ENCODE measurements at regions not wholly inside any gene's neighbourhood (a gene's known extent, or its start where the extent isn't known, plus 50 kb on each side); places are given as distances from the start of the nearest gene placed in this dataset.
"Not testable (repeated sequence)": the region's sequence is repeated elsewhere in the genome, so short reads cannot be mapped to it uniquely, and the experiment has no call there.

DNA sequence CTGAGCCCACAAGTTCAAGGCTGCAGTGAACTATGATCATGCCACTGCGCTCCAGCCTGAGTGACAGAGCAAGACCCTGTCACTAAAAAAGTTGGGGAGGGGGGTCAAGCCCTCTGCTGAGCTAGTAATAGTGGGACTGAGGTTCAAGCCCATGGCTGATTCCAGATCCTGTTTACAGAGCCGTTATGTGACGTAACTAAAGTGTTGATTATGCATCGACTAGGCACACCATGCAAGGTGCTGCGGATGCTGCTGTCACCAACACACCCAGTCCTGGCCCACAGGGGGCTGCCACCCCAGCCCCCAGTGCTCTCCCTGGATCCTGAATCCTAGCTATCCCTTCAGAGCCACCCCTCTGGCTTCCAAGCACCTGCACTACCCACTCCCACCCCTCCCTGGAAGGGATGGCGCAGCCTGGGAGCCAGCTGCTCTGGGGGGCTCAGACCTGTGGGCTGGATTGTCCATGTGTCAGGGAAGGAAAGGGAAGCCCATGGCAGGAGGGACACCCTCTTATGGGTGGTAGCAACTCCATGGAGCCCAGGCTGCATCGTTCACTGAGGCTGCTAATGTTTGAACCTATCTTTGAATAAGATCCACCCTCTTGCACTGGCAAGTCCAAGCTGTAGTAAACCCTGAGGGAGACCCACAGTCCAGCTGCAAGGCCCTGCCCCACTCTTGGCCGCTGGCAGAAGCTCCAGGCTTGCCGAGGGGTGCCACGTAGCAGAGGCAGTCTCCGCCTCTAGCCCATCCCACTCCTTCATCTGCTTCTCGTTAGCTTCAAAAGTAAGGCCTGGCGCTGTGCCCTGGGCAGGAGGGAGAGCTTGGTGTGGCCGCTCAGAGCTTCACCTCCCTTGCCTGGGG is 95.0 kb downstream of the SNX5 start:
- DNase-seq (ENCODE audit: low read depth): peak; percentile 78

DNA sequence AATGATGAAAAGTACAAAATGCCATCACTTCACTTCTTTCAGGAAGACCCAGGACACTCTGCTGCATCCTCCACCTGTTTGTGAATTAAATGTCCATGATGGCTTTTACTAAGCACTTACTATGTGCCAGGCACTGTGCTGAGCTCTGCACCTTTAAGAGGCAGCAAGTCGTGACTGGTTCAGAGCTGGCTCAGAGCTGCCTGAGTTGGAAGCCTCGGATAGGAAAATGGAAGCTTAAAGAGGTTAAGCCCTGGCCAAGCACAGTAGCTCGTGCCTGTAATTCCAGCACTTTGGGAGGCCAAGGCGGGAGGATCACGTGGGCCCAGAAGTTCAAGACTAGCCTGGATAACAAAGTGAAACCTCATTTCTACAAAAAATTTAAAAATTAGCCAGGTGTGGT is 95.6 kb downstream of the SNX5 start:
- DNase-seq (ENCODE audit: low read depth): no peak

DNA sequence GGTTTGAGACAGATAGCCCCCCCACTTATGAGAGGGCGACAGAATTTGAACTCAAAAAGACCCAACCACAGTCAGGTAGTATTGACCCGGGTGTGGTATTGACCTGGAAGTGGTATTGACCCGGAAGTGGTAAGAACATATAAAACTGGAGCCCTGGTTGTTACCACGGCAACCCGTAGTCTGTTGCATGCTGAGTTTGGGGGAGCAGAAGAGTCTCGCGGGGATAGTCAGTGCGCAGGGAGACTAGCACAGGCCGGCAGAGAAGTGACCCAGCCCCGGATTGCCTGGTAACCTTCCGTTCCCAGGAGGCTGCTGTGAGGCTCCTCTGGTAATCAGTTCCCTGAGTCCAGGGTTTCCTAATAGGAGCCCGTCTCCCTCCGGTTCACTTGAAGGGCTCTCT is 96.2 kb downstream of the SNX5 start:
- no peak for DNase-seq (ENCODE audit: low read depth)

DNA sequence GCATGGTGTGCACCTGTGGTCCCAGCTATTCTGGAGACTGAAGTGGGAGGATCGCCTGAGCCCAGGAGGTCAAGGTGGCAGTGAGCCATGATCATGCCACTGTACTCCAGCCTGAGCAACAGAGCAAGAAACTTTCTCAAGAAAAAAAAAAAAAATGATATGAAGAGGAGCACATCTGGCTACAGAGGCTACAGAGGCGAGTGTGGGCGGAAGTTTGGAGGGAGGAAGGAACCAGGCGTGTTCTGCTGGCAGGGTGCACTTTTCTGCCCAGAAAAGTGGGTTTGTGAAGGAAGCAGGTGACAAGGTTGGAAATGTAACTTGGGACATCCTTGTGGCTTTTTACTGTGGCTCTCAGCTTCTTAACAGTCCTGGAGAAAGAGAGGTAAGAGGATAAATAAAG is 96.7 kb downstream of the SNX5 start:
- no peak for DNase-seq (ENCODE audit: low read depth)

DNA sequence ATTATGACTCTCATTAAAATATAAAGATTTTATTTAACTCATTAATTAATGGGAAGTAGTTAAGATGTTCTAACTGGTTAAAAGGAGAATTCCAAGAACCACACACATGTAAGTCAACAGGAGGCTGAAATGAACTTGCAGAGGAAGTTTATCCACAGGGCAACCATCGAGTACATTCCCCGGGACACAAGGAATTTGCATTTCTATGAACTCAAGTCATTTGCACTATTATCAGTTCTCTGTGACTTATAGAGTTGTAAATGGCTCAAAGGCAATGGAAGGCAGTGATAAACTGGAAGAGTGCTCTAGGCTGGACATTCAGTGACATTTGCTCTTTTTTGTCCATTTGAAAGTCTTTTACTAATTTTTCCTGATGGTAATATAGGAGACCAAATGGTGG is 97.4 kb downstream of the SNX5 start:
- DNase-seq (ENCODE audit: low read depth): no peak

DNA sequence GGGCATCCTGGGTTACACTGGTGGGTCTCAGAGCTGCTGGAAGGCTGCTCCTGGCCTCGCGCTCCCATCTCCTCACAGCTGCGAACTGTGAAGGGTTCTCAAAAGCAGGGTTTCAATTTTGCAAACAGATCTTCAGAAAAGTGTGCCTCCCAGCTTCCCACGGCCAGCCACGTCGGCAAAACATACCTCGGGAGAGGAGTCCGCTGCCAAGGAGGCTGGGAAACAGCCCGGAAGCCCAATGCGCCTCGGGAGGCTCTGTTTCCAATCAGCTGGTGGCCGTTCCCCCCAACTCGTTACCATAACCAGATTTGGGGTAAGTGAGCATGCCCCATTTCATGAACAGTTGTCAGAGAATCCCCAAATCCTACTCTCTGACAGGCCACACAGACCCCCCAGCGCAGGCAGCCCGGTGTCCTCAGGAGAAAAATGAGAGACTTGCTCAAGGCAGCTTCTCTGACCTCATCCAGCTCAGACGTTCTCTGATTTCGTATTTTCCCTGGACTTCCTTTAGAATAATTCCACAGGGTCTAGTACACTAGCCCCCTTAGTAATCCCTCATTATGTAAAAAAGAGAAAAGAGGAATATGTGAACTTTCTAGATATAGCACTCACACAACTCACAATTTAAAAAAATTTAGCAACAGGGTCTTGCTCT is 98.4 kb downstream of the SNX5 start:
- no peak for DNase-seq (ENCODE audit: low read depth)

DNA sequence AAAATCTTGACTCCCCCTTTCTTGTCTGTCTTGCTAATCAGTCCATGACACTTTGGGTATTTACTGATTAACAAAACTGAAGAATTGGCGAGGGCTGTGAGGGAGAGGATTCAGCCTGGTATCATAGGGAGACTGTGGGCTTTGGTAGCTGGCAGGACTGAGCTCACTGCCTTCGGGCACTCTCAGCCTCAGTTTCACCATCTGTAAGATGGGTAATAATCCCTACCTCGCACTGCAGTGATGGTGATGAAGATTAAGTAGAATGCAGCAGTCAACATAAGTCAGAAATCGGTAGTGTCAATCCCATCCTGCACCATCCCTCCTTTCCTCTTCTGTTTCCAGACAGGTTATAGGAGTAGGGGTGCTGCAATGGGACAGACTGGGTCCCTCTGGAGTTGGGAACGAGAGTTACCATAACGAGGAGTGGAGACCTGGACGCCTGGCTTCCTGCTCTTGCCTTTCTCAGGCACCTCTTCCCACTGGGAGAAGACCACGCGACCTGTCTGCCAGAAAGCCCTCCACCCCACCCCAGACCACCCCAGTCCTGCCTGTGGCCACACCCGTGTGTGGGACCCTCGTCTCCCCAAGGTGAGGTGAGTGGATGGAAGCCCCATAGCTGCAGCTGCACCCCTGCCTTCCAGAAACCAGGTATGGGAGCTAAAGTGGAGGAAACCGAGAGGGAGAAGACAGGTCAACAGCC is 99.1 kb downstream of the SNX5 start:
- DNase-seq (ENCODE audit: low read depth): no peak

DNA sequence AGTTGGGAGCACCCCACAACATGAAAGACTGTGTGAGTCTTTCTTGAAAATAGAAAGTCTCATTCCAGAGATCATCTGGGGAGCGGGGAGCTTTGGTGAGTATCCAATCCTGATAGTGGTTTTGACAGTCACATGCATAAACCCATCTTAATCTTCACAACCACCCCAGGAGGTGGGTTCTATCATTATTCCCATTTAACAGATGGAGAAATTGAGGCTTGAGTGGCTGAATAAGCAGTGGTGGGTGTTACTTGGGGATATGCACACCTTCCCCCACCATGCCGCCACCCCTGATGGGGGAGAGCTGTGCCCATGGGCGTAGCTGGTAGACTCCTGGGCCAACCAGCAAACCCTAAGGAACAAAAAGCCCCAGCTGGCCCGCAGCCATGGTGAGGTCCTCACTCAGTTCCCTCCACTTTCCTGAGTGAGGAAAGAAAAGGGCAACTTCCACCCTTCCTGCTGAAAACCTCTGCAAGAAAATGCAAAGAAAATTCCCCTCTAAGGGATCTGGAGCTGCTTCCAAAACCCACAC is 99.8 kb downstream of the SNX5 start:
- no peak for DNase-seq (ENCODE audit: low read depth)

DNA sequence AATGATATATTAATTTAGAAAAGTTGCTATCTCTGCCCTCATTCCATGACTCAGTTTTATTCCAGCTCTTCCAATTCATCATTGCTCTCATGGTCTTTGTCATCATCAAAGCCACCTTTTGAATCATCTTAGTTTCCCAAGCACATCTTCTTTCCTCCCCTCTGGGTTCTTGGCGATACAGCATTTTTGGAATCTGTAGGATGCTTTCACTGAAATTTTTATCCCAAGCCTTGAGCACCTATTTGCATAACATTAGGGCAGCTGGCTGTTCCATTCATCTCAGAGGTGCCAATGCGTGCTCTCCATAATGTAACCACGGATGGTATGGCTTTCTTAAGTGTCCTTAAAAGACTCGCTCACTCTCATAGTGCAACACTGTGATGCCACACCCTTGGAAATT is 100.4 kb downstream of the SNX5 start:
- no peak for DNase-seq (ENCODE audit: low read depth)

DNA sequence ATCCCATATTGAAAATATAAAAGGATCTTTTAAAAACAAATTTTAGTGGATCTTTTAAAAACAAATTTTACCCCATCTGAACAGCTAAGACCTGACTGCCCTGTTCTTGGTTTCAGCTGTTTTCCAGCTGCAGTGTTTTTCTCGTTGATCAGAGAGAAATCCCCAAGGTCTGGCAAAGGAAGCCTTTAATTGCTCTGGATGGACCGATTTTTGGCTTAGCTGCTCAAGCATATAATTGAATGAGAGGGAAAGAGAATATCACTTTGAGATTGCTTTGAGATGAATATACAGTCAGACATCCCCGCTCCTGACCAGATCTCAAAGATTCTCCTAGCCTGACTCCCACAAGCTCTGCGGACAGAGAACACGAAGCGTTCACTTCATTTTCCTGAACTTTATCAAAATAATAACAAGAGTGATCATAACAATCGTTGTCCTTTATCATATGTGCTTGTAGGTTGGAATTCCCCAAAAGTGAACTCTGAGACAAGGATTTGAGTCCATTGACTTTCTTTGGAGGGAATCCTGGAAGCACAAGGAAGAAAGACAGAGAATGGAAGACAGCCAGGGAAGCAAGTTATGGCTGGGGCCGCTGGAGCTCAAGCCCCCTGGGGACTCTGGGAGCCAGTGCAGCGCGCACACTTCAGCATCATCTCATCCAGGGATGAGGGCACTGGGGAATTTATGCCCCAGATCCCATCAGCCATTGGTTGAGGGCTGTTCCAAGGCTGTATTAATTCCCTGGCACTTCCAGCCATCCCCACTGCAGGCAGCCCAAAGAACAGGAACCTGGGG is 101.3 kb downstream of the SNX5 start:
- no peak for DNase-seq (ENCODE audit: low read depth)

DNA sequence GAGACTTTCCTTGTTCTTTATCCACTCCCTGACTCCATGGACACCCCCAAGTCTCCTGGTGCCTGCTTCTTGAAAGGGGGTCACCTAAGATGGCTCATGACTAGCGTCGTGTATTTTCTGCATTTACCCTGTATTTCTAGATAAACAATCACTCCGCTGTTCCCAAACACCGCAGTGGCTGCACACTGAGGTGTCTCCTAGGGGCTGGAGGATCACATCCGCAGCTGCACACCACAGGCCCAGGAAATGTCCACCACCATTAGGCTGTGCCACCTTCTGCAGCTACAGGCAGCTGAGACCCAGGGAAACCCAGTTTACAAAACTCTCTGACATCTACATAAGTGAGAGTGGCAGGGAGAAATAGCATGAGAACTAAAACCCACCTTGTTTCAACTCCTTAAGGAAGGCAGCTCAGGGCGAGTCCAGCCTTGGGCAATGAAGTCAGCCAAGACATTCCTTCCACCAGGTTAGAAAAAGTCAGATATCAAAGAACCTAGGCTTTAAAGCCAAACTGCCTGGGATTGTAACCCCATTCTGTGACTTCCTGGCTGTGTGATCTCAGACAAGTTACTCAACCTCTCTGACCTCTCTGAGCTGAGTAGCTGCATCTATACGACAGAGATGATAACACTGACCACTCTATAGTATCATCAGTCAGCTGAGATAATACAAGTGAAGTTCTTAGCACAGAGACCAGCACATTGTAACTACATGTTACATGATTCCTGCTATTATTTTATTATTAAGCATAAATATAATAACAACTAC is 102.2 kb downstream of the SNX5 start:
- DNase-seq (ENCODE audit: low read depth): no peak

DNA sequence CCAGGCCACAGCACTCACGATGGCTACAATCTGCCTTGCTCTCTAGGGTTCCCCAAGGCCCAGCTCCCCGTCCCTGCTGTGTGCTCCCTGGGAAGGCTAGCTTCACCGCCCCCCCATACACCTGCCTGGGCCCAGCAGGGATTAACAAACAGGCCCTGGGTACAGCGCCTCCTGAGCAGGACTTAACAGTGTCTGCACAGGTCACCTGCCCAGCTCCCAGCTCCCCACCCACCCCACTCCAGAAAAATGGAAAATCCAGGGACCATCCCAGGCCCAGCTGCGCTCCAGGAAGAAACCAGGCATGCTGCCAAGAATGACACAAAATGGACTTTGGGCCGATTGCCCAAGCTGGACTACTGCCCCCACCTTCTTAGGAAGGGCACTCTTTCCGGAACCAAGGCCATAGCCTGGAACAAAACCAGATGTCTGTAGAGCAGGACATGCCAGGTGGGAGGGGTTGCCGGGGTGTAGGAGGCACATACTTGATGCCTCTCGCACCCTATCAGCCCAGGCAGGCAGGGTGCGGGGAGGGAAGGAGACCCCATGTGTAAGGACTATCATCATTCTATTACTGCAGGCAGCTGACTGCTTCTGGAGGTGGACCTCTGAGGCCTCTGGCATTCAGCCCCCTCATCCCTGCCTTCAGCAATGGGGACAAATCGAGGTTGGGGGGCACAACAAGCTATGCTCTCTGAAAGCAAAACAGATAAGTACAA is 104.9 kb downstream of the SNX5 start:
- DNase-seq (ENCODE audit: low read depth): no peak

DNA sequence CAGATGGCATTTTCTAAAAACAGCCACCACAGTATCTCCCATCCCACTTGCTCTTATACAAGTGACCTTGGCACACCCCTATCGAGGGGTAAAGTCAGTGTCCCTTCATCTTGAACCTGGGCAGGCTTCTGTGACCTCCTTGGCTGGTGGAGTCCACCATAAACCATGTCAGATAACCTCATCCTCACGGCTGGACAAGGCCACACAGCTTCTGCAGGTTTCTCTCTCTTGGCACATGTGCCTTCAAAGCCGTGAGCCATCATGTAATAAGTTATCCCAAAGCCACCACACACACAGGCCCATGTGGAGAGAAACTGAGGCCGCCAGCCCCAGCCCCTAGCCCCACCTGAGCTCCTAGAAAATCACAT is 105.4 kb downstream of the SNX5 start:
- no peak for DNase-seq (ENCODE audit: low read depth)

DNA sequence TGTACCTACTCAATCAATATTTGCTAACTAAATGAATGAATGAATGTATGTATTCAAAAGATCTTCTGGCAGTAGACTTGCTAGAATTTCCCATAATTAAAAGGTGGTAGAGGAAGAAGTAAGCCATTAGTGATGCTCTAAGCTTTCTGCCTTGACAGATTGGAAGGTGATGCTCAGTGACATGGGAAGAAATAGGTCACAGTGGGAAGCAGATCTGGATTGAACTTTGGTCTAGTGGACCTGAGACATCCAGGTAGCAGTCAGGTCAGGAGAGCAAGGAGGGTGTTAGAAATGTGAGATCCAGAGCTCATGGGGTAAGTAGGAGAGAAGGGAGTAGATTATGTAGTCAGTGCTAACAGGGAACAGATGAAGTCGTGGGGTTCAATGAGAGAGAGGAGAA is 106.4 kb downstream of the SNX5 start:
- DNase-seq (ENCODE audit: low read depth): no peak

DNA sequence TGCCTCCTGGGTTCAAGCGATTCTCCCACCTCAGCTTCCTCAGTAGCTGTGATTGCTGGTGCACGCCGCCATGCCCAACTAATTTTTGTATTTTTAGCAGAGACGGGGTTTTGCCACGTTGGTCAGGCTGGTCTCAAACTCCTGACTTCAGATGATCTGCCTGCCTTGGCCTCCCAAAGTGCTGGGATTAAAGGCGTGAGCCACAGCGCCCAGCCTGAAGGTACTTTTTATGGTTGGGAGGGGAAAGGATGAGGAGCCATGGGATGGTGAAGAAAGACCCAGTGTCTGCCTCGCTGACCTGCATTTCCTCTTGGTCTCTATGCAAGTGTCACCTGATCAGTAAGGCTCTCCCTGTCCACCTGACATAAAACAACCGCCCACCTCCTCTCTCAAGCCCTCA is 107.0 kb downstream of the SNX5 start:
- DNase-seq (ENCODE audit: low read depth): not testable (repeated sequence)

DNA sequence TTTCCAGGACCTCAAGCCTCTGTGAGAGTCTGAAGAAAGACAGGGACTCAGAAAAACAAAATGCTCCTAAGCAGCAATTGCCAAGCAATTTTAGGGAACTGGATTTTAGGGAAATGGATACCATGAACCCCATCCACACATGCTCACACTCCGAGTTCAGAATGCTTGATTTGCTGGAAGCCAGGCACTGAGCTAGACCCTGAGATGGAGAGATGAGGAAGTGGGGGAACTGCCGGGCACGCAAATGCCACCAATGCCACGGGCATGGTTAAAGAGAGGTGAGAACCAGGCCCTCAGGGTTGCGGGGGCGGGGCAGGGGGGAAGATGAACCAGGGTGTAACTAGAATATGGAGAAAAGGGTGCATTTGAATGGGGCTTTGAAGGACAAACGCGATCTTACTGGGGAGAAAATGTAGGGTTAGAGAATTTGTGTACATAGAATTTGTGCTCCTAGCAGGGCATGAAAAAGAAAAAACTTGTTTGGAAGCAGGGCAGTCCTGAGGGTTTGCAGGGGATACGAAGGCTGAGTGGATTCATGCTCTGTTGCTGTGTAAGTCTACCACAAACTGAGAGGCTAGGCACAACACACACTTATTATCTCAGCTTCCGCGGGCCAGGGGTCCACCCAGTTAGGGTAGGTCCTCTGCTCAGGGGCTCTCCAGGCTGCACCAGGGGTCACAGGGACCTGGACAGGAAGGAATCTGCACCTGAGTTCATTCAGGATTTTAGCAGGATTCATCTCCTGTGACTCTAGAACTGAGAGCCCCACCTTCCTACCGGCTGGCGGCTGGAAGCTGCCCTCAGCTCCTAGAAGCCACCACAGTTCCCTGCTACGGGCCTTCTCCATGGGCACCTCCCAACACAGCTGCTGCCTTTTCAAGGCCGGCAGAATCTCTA is 108.0 kb downstream of the SNX5 start:
- DNase-seq (ENCODE audit: low read depth): no peak

DNA sequence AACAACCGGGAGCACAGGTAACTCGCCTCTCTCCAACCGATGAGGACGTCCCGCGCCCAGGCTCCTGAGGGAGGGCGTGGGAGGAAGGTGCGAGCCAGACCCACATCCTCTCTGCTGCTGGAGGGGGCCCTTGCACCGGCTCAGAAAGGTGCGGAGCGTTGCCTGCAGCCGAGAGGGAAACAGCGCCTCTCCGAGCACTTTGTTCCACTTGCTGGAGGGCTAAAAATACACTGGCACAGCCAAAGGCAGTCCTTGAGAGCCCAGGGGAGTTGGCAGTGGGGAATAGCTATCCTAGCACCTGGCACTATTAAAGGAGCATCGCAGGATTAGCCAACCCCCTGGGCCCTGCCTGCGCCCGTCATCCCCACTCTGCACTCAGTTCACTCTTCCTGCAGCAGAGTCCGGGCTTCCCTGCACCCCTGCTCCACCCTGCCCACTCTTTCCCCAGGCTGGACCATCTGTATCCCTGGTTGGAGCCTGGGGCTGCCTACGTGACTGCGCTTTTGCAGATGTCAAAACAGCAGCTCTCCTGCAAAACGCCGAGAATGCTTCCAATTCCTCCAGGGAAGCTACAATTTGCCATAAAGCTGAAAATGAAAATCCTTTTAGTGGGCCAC is 108.9 kb downstream of the SNX5 start:
- DNase-seq (ENCODE audit: low read depth): peak; percentile 16

DNA sequence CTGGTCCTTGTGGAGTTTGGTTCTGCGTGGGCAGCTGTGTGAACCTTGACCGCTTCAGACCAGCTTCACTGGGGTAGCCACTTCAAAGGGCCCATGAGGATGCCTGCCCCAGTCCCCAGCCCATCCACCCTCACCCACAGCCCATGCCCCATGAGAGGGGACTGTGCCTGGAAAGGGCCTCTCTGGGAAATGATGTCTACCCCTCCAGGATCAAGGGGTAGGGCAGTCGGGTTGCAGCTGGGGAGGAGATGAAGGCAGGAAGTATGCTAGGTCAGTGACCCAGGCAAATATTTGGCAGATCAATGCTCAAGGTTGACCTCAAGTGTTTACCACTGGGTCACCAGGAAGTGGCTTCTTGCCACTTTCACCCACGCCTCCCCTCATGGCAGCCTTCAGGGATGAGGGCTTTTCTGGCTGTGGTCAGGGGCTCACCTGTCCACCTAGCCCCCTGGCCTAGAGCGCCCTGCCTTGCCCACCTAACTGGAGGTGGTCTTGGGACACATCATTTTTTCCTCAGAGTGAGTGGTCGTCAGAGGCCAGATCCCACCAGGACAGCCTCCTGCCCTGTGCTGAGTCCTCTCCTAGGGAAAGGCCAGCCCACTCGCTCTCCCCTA is 109.5 kb downstream of the SNX5 start:
- DNase-seq (ENCODE audit: low read depth): no peak
